Astrocyte (in vitro differentiated cells and primary cell): ENCODE measurements at regions not wholly inside any gene's neighbourhood (a gene's known extent, or its start where the extent isn't known, plus 50 kb on each side); places are given as distances from the start of the nearest gene placed in this dataset.

Experiments used
- EZH2 ChIP-seq: IDR thresholded peaks from 2 replicates; pipeline ENCODE4 v1.6.1; 2012; ENCODE audit warnings: mild to moderate bottlenecking, low read length, inconsistent platforms; ENCODE audit not compliant: insufficient read depth
- TF ChIP-seq, protein P1 (sequence below): IDR thresholded peaks from 2 replicates; pipeline ENCODE4 v1.5.1; 2011; ENCODE audit warnings: low read depth, mild to moderate bottlenecking, inconsistent platforms, low read length, moderate library complexity; ENCODE audit not compliant: insufficient read depth

DNA sequence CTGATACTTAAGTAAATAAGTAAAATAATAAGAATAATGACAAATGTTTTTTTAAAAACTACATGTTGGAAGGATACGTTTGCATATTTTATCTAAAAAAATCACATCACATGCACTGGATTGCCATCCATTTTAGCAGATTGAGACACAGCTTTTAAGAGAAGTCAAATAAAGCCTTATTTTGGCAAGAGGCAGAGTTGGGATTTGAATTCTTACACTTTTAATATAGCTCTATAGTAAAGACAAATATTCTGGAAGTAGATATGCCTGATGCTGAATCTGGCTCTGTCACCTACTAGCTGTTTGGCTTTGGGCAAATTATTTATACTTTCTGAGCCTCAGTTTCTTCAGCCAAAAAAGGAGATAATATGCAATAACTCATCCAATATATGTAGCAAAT, 386.4 kb downstream of the ETV1 start:
- TF ChIP-seq, protein P1, sequence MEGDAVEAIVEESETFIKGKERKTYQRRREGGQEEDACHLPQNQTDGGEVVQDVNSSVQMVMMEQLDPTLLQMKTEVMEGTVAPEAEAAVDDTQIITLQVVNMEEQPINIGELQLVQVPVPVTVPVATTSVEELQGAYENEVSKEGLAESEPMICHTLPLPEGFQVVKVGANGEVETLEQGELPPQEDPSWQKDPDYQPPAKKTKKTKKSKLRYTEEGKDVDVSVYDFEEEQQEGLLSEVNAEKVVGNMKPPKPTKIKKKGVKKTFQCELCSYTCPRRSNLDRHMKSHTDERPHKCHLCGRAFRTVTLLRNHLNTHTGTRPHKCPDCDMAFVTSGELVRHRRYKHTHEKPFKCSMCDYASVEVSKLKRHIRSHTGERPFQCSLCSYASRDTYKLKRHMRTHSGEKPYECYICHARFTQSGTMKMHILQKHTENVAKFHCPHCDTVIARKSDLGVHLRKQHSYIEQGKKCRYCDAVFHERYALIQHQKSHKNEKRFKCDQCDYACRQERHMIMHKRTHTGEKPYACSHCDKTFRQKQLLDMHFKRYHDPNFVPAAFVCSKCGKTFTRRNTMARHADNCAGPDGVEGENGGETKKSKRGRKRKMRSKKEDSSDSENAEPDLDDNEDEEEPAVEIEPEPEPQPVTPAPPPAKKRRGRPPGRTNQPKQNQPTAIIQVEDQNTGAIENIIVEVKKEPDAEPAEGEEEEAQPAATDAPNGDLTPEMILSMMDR: no peak
- TF ChIP-seq EZH2: no peak
